ENCODE measurements at regions not wholly inside any gene's neighbourhood (a gene's known extent, or its start where the extent isn't known, plus 50 kb on each side); places are given as distances from the start of the nearest gene placed in this dataset.
A peak's percentile ranks its signal among the peaks of the same experiment; 100 is the strongest.
"Not testable (repeated sequence)": the region's sequence is repeated elsewhere in the genome, so short reads cannot be mapped to it uniquely, and the experiment has no call there.

- no peak for DNase-seq (ENCODE audit: low spot score)
These were observed 60.4 kb upstream of the PDHA2 start for GRCh38 chr4:95779447-95779846.

DNA sequence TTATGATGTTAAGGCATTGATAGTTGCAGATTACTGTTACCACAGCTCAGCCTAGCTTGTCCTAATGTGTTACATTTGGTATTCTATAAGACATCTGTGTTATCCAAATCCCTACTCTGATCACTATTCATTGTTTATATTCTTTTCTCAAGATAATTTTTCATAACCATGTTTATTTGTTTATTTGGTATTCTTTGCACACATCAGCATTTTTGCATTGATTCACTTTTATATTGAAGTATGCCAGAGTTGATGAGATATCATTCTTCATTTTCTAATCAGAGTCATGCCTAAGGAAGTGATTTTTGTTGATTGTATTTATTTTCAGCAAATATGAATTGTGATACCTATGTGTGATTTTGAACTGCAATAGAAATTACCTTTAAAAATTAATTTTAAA is 61.2 kb upstream of the PDHA2 start:
- no peak for DNase-seq (ENCODE audit: low spot score)

DNA sequence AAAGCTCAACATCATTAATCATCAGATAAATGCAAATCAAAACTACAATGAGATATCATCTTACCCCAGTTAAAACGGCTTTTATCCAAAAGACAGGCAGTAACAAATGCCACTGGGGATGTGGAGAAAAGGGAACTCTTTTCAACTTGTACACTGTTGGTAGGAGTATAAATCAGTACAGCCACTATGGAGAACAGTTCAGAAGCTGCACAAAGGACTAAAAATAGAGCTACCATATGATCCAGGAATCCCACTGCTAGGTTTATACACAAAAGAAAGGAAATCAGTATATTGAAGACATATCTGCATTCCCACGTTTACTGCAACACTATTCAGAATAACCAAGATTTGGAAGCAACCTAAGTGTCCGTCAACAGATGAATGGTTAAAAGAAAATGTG is 69.3 kb upstream of the PDHA2 start:
- not testable (repeated sequence) for DNase-seq (ENCODE audit: low spot score)

- DNase-seq (ENCODE audit: low spot score), result no peak
These were observed 74.9 kb upstream of the PDHA2 start for GRCh38 chr4:95764961-95765360.

GRCh38 chr4:95761871-95762270 is 78.0 kb upstream of the PDHA2 start:
- DNase-seq (ENCODE audit: low spot score), result no peak

DNA sequence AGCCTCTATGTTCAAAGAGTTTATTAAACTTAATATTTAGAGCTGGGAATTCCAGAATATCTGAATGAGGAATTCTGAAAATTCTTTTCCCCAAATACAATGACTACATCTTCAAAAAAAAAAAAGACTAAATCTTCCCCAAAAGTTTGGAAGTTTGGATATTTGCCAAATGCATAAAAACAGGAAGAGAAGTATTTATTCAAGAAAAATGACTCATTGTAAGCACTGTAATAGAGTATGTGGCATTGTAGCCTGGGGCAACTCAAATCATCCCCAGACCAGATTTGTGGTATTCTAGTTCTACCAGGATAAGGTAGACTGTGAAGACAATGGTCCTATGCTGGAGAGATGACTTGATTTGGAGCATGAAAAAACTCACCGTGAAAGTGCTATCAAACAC is 78.5 kb upstream of the PDHA2 start:
- DNase-seq (ENCODE audit: low spot score), result no peak

DNA sequence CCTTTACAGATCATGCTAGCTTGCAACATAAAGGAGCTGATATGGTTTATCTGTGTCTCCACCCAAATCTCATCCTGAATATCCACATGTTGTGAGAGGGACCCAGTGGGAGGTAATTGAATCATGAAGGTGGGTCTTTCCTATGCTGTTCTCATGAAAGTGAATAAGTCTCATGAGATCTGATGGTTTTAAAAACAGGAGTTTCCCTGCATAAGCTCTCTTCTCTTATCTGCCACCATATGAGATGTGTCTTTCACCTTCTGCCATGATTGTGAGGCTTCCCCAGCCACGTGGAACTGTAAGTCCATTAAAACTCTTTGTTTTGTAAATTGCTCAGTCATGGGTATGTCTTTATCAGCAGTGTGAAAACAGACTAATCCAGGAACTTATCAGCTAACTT is 79.2 kb upstream of the PDHA2 start:
- not testable (repeated sequence) for DNase-seq (ENCODE audit: low spot score)

GRCh38 chr4:95758001-95758400 is 81.9 kb upstream of the PDHA2 start:
- DNase-seq (ENCODE audit: low spot score), result no peak

DNA sequence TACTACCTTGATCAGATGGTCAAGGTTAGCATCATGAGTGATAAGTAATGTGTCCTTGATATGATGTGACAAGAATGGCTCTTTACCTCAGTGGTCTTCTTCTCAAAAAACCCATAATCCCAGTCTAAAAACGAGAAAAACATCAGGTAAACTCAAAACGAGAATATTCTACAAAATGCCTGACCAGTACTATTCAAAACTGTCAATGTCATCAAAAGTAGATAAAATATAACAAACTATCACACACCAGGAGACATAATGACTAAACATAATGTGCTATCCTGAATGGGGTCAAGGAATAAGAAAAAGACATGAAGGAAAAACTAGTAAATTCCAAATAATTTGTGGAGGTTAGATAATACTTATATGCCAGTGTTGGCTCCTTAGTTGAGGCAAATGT is 85.2 kb upstream of the PDHA2 start:
- DNase-seq (ENCODE audit: low spot score), result no peak

DNA sequence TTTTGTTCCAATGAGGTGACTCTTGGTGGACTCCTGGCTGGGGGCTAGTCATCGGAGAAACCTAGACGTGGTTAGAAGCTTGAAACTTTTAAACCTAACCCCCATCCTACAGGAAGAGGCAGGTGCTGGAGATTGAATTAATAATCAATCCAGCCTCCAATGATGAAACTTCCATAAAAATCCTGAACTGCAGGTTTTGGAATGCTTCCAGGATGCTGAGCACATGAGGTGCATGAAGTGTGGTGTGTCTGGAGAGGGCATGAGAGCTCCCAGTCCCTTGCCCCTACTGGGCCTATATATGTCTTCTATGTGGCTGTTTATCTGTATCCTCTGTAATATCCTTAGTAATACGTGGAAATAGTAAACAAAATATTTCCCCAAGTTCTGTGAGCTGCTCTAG is 90.7 kb upstream of the PDHA2 start:
- no peak for DNase-seq (ENCODE audit: low spot score)

DNA sequence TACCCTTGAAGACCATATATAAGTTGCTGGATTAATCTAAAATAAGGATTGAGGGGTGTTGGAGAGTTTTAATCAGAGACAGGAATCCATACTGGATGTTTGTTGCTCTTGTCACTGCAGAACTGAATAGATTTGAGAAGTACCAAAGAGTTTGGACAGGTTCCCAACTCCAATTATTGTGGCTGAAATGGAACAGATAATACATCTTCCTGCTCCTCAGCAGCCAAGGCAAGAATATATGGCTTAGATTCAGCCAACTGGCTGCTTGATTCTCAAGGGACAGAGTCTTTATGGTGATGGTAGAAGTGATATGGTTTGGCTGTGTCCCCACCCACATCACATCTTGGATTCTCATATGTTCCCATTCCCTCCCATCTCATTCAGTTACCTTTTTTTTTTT is 97.0 kb upstream of the PDHA2 start:
- no peak for DNase-seq (ENCODE audit: low spot score)

- no peak for DNase-seq (ENCODE audit: low spot score)
These were observed 97.7 kb upstream of the PDHA2 start for GRCh38 chr4:95742179-95742578.

- no peak for DNase-seq (ENCODE audit: low spot score)
These were observed 107.8 kb upstream of the PDHA2 start for GRCh38 chr4:95732061-95732460.

DNA sequence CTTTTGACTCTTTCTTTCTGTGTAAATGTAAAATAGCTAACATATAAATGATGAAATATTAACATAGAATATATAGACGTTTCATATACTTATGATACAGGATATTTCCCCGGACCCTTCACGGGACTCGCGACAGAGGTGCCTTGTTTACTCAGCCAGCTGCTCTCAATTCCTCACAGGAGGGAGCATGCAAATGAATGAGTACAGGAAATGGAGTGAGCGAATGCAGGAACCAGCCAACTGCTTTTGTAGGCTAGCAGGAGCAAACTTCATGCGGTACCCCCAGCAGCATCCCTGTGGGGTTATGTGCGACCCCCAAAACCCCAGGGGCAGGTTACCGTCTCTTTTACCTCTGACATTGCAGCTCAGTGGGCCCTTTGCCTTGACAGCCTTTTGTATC is 110.3 kb upstream of the PDHA2 start:
- no peak for DNase-seq (ENCODE audit: low spot score)

GRCh38 chr4:95728145-95728544 is 111.7 kb upstream of the PDHA2 start:
- DNase-seq (ENCODE audit: low spot score), result no peak

GRCh38 chr4:95715830-95716229 is 124.1 kb upstream of the PDHA2 start:
- no peak for DNase-seq (ENCODE audit: low spot score)

GRCh38 chr4:95714571-95714970 is 125.3 kb upstream of the PDHA2 start:
- no peak for DNase-seq (ENCODE audit: low spot score)

DNA sequence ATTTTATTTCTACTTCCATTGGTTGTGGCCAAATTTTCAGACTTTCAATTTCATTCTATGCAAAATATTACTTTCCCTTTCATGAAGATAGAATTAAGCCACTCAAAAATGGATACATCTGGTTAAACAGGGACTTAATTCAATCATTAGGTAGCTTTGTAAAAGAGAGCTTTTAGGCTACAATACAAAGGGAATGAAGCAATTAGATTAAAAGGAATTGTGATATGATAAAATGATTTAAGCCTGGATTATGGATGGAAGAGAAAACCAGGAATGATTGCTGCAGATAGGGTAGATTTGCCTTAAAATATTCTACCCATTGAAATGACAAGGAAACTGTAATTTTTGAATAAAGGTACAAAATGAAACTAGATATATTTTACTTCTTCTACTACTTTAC is 134.6 kb upstream of the PDHA2 start:
- no peak for DNase-seq (ENCODE audit: low spot score)

GRCh38 chr4:95701500-95702170 is 138.3 kb upstream of the PDHA2 start:
- no peak for DNase-seq (ENCODE audit: low spot score)

- DNase-seq (ENCODE audit: low spot score), result no peak
These were observed 145.5 kb upstream of the PDHA2 start for GRCh38 chr4:95694411-95694810.

DNA sequence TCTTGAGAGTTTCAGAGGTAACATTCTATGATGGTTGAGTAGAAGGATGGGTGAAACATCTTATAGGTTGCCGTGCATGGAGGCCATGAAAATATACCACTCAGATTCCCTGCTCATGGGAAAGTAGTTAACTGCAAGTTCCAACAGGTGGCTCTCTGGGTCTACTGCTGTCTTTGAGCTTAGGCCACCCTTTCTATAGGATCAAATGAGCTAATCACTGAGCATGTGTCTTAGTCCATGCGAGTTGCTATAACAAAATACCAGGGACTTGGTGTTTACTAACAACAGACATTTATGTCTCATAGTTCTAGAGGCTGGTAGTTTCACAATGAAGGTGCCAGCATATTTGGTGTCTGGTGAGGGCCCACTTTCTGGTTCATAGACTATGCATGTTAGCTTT is 144.8 kb upstream of the UNC5C start:
- DNase-seq (ENCODE audit: low spot score), result peak; percentile 15

- no peak for DNase-seq (ENCODE audit: low spot score)
These were observed 127.4 kb upstream of the UNC5C start for GRCh38 chr4:95676190-95676589.

- DNase-seq (ENCODE audit: low spot score), result no peak
These were observed 126.8 kb upstream of the UNC5C start for GRCh38 chr4:95675623-95676022.

DNA sequence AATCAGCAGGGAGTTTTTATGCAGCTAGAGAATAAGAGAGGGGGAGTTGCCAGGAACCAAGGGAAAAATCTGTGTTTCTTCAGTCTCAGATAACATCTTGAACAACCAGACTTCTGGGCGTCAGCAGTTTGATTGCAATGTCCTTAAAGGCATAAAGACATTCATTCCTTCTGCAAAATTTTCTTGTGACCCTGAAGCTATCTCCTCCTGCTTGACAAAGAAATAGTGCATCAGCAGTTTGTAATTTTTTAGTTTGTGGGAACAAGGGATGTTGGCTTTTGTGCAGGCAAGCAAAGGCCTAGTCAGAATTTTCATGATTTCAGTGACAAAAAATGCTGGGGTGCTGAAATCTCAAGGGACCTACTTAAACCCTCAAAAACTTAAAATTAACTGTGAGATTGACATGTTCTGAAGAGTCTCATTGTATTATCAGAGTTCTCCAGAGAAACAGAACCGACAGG is 125.8 kb upstream of the UNC5C start:
- DNase-seq (ENCODE audit: low spot score), result no peak

- no peak for DNase-seq (ENCODE audit: low spot score)
These were observed 124.0 kb upstream of the UNC5C start for GRCh38 chr4:95672811-95673210.
